ENCODE measurements at regions not wholly inside any gene's neighbourhood (a gene's known extent, or its start where the extent isn't known, plus 50 kb on each side); places are given as distances from the start of the nearest gene placed in this dataset.
"Not testable (repeated sequence)": the region's sequence is repeated elsewhere in the genome, so short reads cannot be mapped to it uniquely, and the experiment has no call there.

GRCh38 chr21:39074508-39074907 lies 108.7 kb downstream of the PSMG1 start:
- H3K36me3 ChIP-seq (ENCODE audit: low read depth, missing control alignments), result no peaks in the 10 kb centered on the region
- intact Hi-C loops (cut with DNase I; ENCODE audit: low total_unique reads), result no loop called here
- H3K4me3 ChIP-seq, result no peak overlapping the region
- TF ChIP-seq POLR2A (IDR thresholded peaks at IDR 0.05) (no peak), CTCF (IDR thresholded peaks at IDR 0.05) (no peak)
- H3K4me1 ChIP-seq, result peaks cover 2% of the 10 kb centered on the region
- no peaks in the 10 kb centered on the region for H3K9me3 ChIP-seq
- H3K27ac ChIP-seq, result no peak overlapping the region
- no peaks in the 10 kb centered on the region for H3K27me3 ChIP-seq
- no peak for DNase-seq

- no peaks in the 10 kb centered on the region for H3K36me3 ChIP-seq (ENCODE audit: low read depth, missing control alignments)
- TF ChIP-seq CTCF (IDR thresholded peaks at IDR 0.05), result no peak
- no peak for TF ChIP-seq POLR2A (IDR thresholded peaks at IDR 0.05)
- DNase-seq, result no peak
- H3K27me3 ChIP-seq, result no peaks in the 10 kb centered on the region
- peaks cover 2% of the 10 kb centered on the region for H3K4me1 ChIP-seq
- H3K27ac ChIP-seq, result no peak overlapping the region
- no peaks in the 10 kb centered on the region for H3K9me3 ChIP-seq
- intact Hi-C loops (cut with DNase I; ENCODE audit: low total_unique reads), result no loop called here
- WGBS, 2 donors, result 66 to 78% methylated on average over 4 of the region's 4 CpGs
- no peak overlapping the region for H3K4me3 ChIP-seq
These were observed 109.5 kb downstream of the PSMG1 start for GRCh38 chr21:39073717-39074116.

GRCh38 chr21:39073063-39073462 lies 110.2 kb downstream of the PSMG1 start:
- Histone ChIP-seq H3K4me1 (peaks cover 2% of the 10 kb centered on the region), H3K27me3 (no peaks in the 10 kb centered on the region), H3K4me3 (no peak overlapping the region), H3K27ac (no peak overlapping the region), H3K9me3 (no peaks in the 10 kb centered on the region), H3K36me3 (ENCODE audit: low read depth, missing control alignments) (no peaks in the 10 kb centered on the region)
- 49 to 52% methylated on average over 3 of the region's 3 CpGs for WGBS, 2 donors
- intact Hi-C loops (cut with DNase I; ENCODE audit: low total_unique reads), result no loop called here
- no peak for DNase-seq
- no peak for TF ChIP-seq CTCF (IDR thresholded peaks at IDR 0.05)
- TF ChIP-seq POLR2A (IDR thresholded peaks at IDR 0.05), result no peak

- Histone ChIP-seq H3K4me1 (peaks cover 2% of the 10 kb centered on the region), H3K27ac (peak overlapping the region in 1 of 2 donors; percentile 19), H3K27me3 (no peaks in the 10 kb centered on the region), H3K9me3 (no peaks in the 10 kb centered on the region), H3K36me3 (ENCODE audit: low read depth, missing control alignments) (no peaks in the 10 kb centered on the region), H3K4me3 (no peak overlapping the region)
- WGBS, 2 donors, result 83 to 88% methylated on average over 2 of the region's 2 CpGs
- no peak for DNase-seq
- no peak for TF ChIP-seq POLR2A (IDR thresholded peaks at IDR 0.05)
- no peak for TF ChIP-seq CTCF (IDR thresholded peaks at IDR 0.05)
- intact Hi-C loops (cut with DNase I; ENCODE audit: low total_unique reads), result no loop called here
These were observed 110.8 kb downstream of the PSMG1 start for GRCh38 chr21:39072468-39072867.

- no peaks in the 10 kb centered on the region for H3K9me3 ChIP-seq
- H3K27me3 ChIP-seq, result no peaks in the 10 kb centered on the region
- 41 to 58% methylated on average over 4 of the region's 4 CpGs for WGBS, 2 donors
- no peak for TF ChIP-seq CTCF (IDR thresholded peaks at IDR 0.05)
- H3K36me3 ChIP-seq (ENCODE audit: low read depth, missing control alignments), result no peaks in the 10 kb centered on the region
- no peak overlapping the region for H3K27ac ChIP-seq
- peaks cover 2% of the 10 kb centered on the region for H3K4me1 ChIP-seq
- intact Hi-C loops (cut with DNase I; ENCODE audit: low total_unique reads), result no loop called here
- H3K4me3 ChIP-seq, result no peak overlapping the region
- DNase-seq, result no peak
These were observed 111.5 kb downstream of the PSMG1 start for GRCh38 chr21:39071623-39072214.

- intact Hi-C loops (cut with DNase I; ENCODE audit: low total_unique reads); H3K4me1 ChIP-seq; H3K27me3 ChIP-seq; H3K36me3 ChIP-seq (ENCODE audit: low read depth, missing control alignments); H3K9me3 ChIP-seq; H3K4me3 ChIP-seq; DNase-seq; H3K27ac ChIP-seq: not testable (repeated sequence)
- 94 to 95% methylated on average over 3 of the region's 3 CpGs for WGBS, 2 donors
These were observed 113.4 kb downstream of the PSMG1 start for GRCh38 chr21:39069856-39070255.
